VCaP (cell line): ENCODE measurements at regions not wholly inside any gene's neighbourhood (a gene's known extent, or its start where the extent isn't known, plus 50 kb on each side); places are given as distances from the start of the nearest gene placed in this dataset.
"Not testable (repeated sequence)": the region's sequence is repeated elsewhere in the genome, so short reads cannot be mapped to it uniquely, and the experiment has no call there.

Experiments used
- H3K27ac ChIP-seq: fragments of 450-650 bp; 2 replicates; pipeline ENCODE4 v1.5.1; 2017
- CTCF ChIP-seq: fragments of 450-650 bp; conservative IDR thresholded peaks from 2 replicates; pipeline ENCODE4 v1.5.1; 2017; ENCODE audit warnings: mild to moderate bottlenecking, moderate library complexity

GRCh38 chr16:63890723-63891122 lies 1231.1 kb downstream of the CDH11 start:
- H3K27ac ChIP-seq, result no peak overlapping the region
- TF ChIP-seq CTCF, result no peak

GRCh38 chr16:63890081-63890480 lies 1231.8 kb downstream of the CDH11 start:
- TF ChIP-seq CTCF, result no peak
- no peak overlapping the region for H3K27ac ChIP-seq

DNA sequence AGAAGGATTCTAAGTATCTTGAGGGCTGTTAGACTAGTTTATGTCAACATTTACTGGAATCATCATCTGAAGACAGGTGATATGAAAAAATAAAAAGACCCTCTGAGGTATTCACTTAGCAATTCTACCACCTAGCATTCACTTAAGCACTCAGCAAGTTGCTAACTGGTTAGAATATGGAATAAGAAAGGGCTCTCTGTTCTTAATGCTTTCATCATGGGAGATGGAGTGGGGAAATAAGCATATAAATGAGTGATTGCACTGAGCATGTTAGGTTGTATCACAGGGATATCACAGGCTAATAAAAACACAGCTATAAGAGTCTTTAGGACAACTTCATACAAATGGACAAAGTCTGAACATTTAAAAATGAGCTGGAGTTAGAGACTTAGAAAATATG lies 1238.8 kb downstream of the CDH11 start:
- TF ChIP-seq CTCF, result no peak
- H3K27ac ChIP-seq, result no peak overlapping the region

- TF ChIP-seq CTCF, result no peak
- no peak overlapping the region for H3K27ac ChIP-seq
Measured at GRCh38 chr16:63882576-63882975, 1239.3 kb downstream of the CDH11 start.

DNA sequence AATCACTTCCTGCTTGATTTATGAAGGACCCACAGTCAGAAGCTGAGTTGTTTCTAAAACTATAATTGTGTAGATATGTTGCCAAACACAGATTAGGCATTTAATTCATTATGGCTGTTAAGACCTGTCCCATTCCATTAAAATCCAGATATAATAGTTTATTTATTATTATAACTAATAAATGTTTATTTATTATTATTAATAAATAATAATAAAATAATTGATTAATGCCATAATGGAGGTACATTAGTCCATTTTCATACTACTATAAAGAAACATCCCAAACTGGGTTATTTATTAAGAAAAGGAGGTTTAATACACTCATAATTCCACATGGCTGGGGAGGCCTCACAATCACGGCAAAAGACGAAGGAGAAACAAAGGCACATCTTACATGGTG lies 1240.9 kb downstream of the CDH11 start:
- TF ChIP-seq CTCF, result no peak
- no peak overlapping the region for H3K27ac ChIP-seq

- TF ChIP-seq CTCF, result no peak
- no peak overlapping the region for H3K27ac ChIP-seq
Measured at GRCh38 chr16:63877401-63877800, 1244.5 kb downstream of the CDH11 start.

- no peak overlapping the region for H3K27ac ChIP-seq
- TF ChIP-seq CTCF, result no peak
Measured at GRCh38 chr16:63876103-63876502, 1245.8 kb downstream of the CDH11 start.

DNA sequence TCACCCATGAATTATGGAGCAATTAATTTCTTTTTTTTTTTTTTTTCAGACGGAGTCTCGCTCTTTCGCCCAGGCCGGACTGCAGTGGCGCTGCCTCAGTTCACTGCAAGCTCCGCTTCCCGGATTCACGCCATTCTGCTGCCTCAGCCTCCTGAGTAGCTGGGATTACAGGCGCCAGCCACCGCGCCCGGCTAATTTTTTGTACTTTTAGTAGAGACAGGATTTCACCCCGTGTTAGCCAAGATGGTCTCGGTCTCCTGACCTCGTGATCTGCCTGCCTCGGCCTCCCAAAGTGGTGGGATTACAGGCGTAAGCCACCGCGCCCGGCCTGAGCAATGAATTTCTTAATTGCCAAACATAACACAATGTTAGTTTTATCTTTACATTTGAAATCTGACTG lies 1261.2 kb downstream of the CDH11 start:
- H3K27ac ChIP-seq, result not testable (repeated sequence)
